ENCODE measurements at regions not wholly inside any gene's neighbourhood (a gene's known extent, or its start where the extent isn't known, plus 50 kb on each side); places are given as distances from the start of the nearest gene placed in this dataset.

GRCh38 chr2:128438091-128438490, 119.4 kb upstream of the HS6ST1 start:
- TF ChIP-seq CTCF (IDR thresholded peaks at IDR 0.05; ENCODE audit: low read depth, low read length): no peak
- no peak for DNase-seq (ENCODE audit: low read depth in 2 of 2)
- no peak overlapping the region for H3K4me3 ChIP-seq (replicated peaks in 1 of 2; ENCODE audit: low read depth in 2 of 2, low read length in 2 of 2)

GRCh38 chr2:128438586-128438985, 119.9 kb upstream of the HS6ST1 start:
- TF ChIP-seq CTCF (IDR thresholded peaks at IDR 0.05; ENCODE audit: low read depth, low read length): no peak
- H3K4me3 ChIP-seq (replicated peaks in 1 of 2; ENCODE audit: low read depth in 2 of 2, low read length in 2 of 2): no peak overlapping the region
- DNase-seq (ENCODE audit: low read depth in 2 of 2): no peak

- no peak overlapping the region for H3K4me3 ChIP-seq (replicated peaks in 1 of 2; ENCODE audit: low read depth in 2 of 2, low read length in 2 of 2)
- DNase-seq (ENCODE audit: low read depth in 2 of 2): no peak
- TF ChIP-seq CTCF (IDR thresholded peaks at IDR 0.05; ENCODE audit: low read depth, low read length): no peak
These were observed 120.5 kb upstream of the HS6ST1 start for GRCh38 chr2:128439031-128439790.

GRCh38 chr2:128439791-128440665, 121.4 kb upstream of the HS6ST1 start:
- H3K4me3 ChIP-seq (replicated peaks in 1 of 2; ENCODE audit: low read depth in 2 of 2, low read length in 2 of 2): no peak overlapping the region
- DNase-seq (ENCODE audit: low read depth in 2 of 2): no peak
- no peak for TF ChIP-seq CTCF (IDR thresholded peaks at IDR 0.05; ENCODE audit: low read depth, low read length)

- no peak for DNase-seq (ENCODE audit: low read depth in 2 of 2)
- no peak overlapping the region for H3K4me3 ChIP-seq (replicated peaks in 1 of 2; ENCODE audit: low read depth in 2 of 2, low read length in 2 of 2)
- no peak for TF ChIP-seq CTCF (IDR thresholded peaks at IDR 0.05; ENCODE audit: low read depth, low read length)
These were observed 122.1 kb upstream of the HS6ST1 start for GRCh38 chr2:128440666-128441340.

GRCh38 chr2:128441341-128442052, 122.8 kb upstream of the HS6ST1 start:
- no peak overlapping the region for H3K4me3 ChIP-seq (replicated peaks in 1 of 2; ENCODE audit: low read depth in 2 of 2, low read length in 2 of 2)
- DNase-seq (ENCODE audit: low read depth in 2 of 2): no peak
- no peak for TF ChIP-seq CTCF (IDR thresholded peaks at IDR 0.05; ENCODE audit: low read depth, low read length)
